ENCODE measurements at regions not wholly inside any gene's neighbourhood (a gene's known extent, or its start where the extent isn't known, plus 50 kb on each side); places are given as distances from the start of the nearest gene placed in this dataset.

DNA sequence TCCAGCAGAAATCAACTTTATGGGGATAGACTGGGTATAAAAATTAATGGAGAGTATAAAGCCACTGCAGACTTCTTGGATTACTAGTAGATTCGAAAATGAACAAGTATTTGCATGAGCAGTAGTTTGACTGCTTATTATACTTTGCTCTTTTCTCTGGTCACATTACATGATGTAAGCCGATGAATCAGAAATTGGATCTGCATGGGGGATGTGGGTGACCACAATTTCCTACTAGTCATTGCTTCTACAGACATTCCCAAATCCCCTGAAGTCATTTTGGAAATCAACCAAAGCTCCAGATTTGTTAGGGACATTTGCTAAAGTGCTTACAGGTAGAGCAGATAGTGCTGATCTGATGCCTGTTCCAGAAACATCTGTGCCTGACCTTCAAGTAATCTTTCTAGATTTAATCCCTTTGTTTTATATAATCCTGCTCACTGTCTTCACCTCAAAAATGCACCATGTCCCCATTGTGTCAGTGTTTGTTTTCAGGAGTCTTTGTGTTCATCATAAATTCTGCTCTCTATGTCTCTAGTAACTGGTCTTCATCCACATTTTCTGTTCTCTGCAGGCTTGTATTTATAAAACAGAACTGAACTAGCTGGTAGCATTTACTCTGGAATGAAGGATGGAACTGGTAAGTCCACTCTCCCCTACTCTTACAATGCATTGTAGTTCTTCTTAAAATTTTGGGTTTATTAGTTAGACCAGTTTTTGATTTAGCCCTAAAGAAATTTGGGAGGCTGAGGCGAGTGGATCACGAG lies 201.5 kb upstream of the CSNK1A1L start:
- no peak overlapping the region for H3K27ac ChIP-seq
- TF ChIP-seq, protein P1, sequence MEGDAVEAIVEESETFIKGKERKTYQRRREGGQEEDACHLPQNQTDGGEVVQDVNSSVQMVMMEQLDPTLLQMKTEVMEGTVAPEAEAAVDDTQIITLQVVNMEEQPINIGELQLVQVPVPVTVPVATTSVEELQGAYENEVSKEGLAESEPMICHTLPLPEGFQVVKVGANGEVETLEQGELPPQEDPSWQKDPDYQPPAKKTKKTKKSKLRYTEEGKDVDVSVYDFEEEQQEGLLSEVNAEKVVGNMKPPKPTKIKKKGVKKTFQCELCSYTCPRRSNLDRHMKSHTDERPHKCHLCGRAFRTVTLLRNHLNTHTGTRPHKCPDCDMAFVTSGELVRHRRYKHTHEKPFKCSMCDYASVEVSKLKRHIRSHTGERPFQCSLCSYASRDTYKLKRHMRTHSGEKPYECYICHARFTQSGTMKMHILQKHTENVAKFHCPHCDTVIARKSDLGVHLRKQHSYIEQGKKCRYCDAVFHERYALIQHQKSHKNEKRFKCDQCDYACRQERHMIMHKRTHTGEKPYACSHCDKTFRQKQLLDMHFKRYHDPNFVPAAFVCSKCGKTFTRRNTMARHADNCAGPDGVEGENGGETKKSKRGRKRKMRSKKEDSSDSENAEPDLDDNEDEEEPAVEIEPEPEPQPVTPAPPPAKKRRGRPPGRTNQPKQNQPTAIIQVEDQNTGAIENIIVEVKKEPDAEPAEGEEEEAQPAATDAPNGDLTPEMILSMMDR (IDR thresholded peaks at IDR 0.05) = no peak
- no peak for TF ChIP-seq ZFX (IDR thresholded peaks at IDR 0.05; ENCODE audit: borderline replicate concordance)

DNA sequence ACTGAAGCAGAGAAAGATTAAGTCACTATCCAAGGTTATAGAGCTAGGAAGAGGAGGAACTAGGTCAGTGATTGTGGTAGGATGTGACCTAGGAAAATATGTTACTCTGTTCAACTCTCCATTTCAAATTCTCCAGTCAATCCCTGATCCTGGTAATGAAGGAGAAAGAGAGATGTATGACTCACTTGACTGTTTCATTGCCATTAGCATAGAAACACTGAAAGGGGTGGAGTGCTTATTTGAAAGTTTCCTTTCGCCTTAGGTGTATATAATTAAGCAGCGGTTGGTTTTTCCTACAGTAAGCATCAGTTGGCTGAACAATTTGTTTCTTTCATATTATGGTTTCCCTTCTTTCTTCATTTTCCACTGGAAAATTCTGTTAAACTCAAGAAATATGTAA lies 198.1 kb upstream of the CSNK1A1L start:
- no peak overlapping the region for H3K27ac ChIP-seq
- TF ChIP-seq, protein P1 (IDR thresholded peaks at IDR 0.05) = no peak
- TF ChIP-seq ZFX (IDR thresholded peaks at IDR 0.05; ENCODE audit: borderline replicate concordance) = no peak

DNA sequence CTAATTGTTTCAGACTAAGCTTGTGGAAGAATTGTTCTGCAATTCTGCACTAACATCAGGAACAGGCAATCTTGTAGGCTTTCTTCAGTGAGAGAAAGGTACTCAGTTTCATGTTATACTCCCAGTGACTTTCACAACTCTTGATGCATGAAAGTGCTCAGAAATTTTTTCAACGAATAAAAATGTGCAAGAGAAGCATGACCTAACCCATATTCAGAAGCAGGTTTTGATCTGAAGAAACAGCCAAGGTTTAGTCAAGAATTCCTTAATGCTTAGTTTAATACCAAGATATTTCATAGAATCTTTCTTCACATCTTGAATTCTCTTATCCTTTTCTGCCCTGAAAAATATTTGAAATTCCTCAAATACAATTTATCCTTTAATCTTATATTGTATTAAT lies 197.2 kb upstream of the CSNK1A1L start:
- TF ChIP-seq ZFX (IDR thresholded peaks at IDR 0.05; ENCODE audit: borderline replicate concordance) = no peak
- TF ChIP-seq, protein P1 (IDR thresholded peaks at IDR 0.05) = no peak

DNA sequence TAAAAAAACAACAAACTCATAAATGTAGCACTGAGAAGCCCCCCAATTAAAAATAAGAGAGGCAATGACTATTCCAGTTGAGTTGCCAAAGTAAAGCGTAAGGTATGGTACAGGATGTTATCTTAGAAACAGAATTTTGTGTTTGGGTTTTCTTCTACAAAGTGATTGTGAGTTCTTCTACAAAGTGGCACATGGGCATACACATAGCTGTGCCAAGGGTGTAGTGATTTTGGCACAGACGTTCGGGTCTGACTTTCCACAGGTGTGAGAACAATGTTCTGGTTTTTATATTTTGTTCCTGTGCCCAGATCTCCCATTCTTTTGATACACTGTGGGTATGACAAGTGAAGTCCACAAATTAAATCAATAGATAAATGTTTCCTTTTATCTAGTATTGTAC lies 190.1 kb upstream of the CSNK1A1L start:
- no peak for TF ChIP-seq ZFX (IDR thresholded peaks at IDR 0.05; ENCODE audit: borderline replicate concordance)
- TF ChIP-seq, protein P1 (IDR thresholded peaks at IDR 0.05) = no peak
- no peak overlapping the region for H3K27ac ChIP-seq

More for the DNA sequence above, 197.2 kb upstream of the CSNK1A1L start:
- no peak overlapping the region for H3K27ac ChIP-seq

DNA sequence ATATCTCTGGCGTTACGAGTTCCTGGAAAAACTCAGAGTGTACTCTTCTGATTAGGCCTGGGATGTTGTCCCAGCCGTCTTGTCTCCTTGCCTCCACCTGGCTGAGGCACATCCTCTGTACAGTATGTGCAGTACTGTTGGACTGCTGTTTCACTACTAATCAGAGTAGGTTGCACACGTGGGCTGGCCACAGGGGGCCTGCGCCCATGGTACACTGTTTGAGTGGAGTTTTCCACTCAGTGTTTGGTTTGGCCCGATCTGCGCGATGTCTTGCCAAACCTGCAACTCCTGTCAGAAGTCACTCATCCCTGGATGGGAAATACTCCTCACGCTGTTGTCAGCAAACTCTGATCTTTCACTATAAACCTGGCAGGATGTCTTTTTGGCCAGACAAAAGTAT lies 189.6 kb upstream of the CSNK1A1L start:
- no peak overlapping the region for H3K27ac ChIP-seq
- TF ChIP-seq ZFX (IDR thresholded peaks at IDR 0.05; ENCODE audit: borderline replicate concordance) = no peak
- TF ChIP-seq, protein P1 (IDR thresholded peaks at IDR 0.05) = no peak

DNA sequence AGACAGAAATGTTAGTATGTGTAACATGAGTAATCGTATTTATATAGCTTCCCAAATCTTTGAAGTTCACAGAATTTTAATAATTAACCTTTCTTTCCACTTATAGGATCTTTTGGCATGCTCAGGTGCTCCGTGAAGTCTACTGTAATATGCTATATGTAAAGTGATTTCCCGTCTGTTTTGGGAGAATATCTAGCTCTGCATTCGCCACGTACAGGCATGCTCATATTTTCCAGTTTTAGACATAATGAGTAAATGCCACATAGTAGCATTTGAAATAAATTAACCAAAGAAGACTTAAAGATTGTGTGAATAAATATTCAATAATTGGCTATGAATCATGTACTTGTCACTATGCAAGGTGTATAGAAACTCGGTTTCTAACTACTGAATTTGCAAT lies 189.0 kb upstream of the CSNK1A1L start:
- no peak for TF ChIP-seq ZFX (IDR thresholded peaks at IDR 0.05; ENCODE audit: borderline replicate concordance)
- TF ChIP-seq, protein P1 (IDR thresholded peaks at IDR 0.05) = no peak

DNA sequence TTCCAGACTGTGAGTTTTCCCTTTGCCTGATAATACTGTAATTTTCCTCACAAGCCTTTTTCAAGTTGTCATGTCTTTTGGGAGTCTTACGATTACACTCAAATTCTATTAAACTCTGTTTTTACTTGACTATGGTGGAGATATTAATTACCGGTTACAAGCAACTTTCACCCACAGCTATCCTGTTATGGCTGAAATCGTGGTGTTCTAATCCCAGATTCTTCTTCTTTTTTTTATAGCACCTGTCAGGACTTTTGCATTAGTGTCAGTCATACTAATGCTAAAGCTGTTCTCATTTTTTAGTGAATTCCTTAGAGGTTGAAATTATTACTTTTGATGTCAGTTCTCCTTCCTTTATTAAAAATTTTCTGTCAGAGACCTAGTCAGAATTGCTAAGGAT lies 187.8 kb upstream of the CSNK1A1L start:
- no peak overlapping the region for H3K27ac ChIP-seq
- no peak for TF ChIP-seq ZFX (IDR thresholded peaks at IDR 0.05; ENCODE audit: borderline replicate concordance)
- TF ChIP-seq, protein P1 (IDR thresholded peaks at IDR 0.05) = no peak

More for the DNA sequence above, 189.0 kb upstream of the CSNK1A1L start:
- H3K27ac ChIP-seq = no peak overlapping the region
